KMS-11 (cell line): ENCODE measurements at regions not wholly inside any gene's neighbourhood (a gene's known extent, or its start where the extent isn't known, plus 50 kb on each side); places are given as distances from the start of the nearest gene placed in this dataset.
A peak's percentile ranks its signal among the peaks of the same experiment; 100 is the strongest.

Source experiments
- H2AFZ ChIP-seq: fragments of 200-600 bp; sonication (generic); 2 replicates; pipeline ENCODE4 v1.6.1; 2016; ENCODE audit warnings: antibody characterized with exemption, mixed run types, low read depth
- H3K27ac ChIP-seq: fragments of 200-600 bp; sonication (generic); 2 replicates; pipeline ENCODE4 v1.6.1; 2016; ENCODE audit warnings: mild to moderate bottlenecking, mixed run types
- H3K27me3 ChIP-seq: fragments of 200-600 bp; sonication (generic); 2 replicates; pipeline ENCODE4 v1.6.1; 2017; ENCODE audit warnings: mild to moderate bottlenecking, low read depth, mixed run types, moderate library complexity; ENCODE audit not compliant: insufficient read depth
- H3K36me3 ChIP-seq: fragments of 200-600 bp; sonication (generic); 2 replicates; pipeline ENCODE4 v1.6.1; 2017; ENCODE audit warnings: mild to moderate bottlenecking, mixed run types; ENCODE audit not compliant: insufficient read depth
- H3K4me1 ChIP-seq: fragments of 200-600 bp; sonication (generic); 2 replicates; pipeline ENCODE4 v1.6.1; 2016; ENCODE audit warnings: mild to moderate bottlenecking, low read depth, mixed run types; ENCODE audit not compliant: poor library complexity, severe bottlenecking
- H3K4me2 ChIP-seq: fragments of 200-600 bp; sonication (generic); 2 replicates; pipeline ENCODE4 v1.7.0; 2016; ENCODE audit warnings: mild to moderate bottlenecking, mixed run types
- H3K4me3 ChIP-seq: fragments of 200-600 bp; sonication (generic); IDR thresholded peaks from 2 replicates; pipeline ENCODE4 v1.6.1; 2017; ENCODE audit warnings: low read depth, low read length, mixed read lengths; ENCODE audit not compliant: insufficient read depth
- H3K79me2 ChIP-seq: fragments of 200-600 bp; sonication (generic); 2 replicates; pipeline ENCODE4 v1.6.1; 2016; ENCODE audit warnings: low read depth, mixed run types; ENCODE audit not compliant: insufficient read depth
- H3K9ac ChIP-seq: fragments of 200-600 bp; sonication (generic); 2 replicates; pipeline ENCODE4 v1.6.1; 2016; ENCODE audit warnings: mild to moderate bottlenecking, mixed run types
- H4K20me1 ChIP-seq: fragments of 200-600 bp; sonication (generic); 2 replicates; pipeline ENCODE4 v1.6.1; 2016; ENCODE audit warnings: mild to moderate bottlenecking, mixed run types; ENCODE audit not compliant: insufficient read depth
- TF ChIP-seq, protein P1 (sequence below): fragments of 200-600 bp; sonication (generic); conservative IDR thresholded peaks from 2 replicates; pipeline ENCODE4 v1.6.1; 2017; ENCODE audit warnings: low read depth, mild to moderate bottlenecking, antibody characterized with exemption, low read length, moderate library complexity, mixed read lengths

DNA sequence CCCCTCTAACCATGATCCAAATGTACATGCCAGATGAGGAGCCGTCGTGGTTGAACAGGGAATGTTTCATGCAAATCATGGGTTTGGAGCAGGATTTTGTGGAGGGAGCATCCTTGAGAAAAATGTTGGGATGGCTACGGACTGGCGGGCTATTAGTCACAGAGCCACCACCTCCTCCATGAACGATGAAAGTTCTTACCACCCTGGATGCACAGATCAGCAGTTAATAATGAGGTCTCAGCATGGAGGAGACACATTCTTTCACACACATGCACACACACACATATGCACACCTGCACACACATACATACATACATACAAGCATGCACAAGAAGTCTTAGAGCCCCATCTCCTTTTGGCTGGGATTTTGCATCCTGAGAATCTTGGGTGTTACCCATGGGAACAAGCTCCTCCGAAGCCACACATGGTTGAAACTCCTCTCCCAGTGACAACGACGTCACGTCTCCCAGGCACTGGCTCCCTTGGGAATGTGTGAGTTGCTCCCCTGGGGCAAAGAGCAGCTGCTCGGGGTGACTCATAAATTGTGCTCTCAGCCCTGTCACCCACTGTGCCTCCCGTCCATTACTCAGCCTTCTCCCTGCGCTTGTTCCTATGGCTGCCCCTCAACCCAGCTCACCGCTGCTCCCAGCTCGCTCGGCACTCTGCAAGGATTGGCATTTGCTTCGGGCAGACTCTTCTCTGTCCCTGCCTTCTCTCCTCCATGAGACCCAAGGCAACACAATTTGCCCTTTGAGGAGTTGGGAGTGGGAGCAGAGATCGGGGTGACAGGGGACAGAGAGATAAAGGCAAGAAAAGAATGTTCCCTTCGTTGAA is 344.6 kb downstream of the SOX9 start:
- Histone ChIP-seq H3K4me2 (peak overlapping the region; percentile 69; the same call in 1 of the 2 replicates), H3K4me3 (no peak overlapping the region), H3K79me2 (peaks cover 45% of the 10 kb centered on the region; the same call in 1 of the 2 replicates), H3K9ac (no peak overlapping the region; the same call in 1 of the 2 replicates), H3K27me3 (no peaks in the 10 kb centered on the region), H4K20me1 (peaks cover 5% of the 10 kb centered on the region; the same call in 1 of the 2 replicates), H3K4me1 (peaks cover 48% of the 10 kb centered on the region), H3K36me3 (no peaks in the 10 kb centered on the region), H3K27ac (0 out of 2 replicates have a peak overlapping the region, but pooled peaks have one; percentile 25), H2AFZ (no peak overlapping the region)
- TF ChIP-seq, protein P1, sequence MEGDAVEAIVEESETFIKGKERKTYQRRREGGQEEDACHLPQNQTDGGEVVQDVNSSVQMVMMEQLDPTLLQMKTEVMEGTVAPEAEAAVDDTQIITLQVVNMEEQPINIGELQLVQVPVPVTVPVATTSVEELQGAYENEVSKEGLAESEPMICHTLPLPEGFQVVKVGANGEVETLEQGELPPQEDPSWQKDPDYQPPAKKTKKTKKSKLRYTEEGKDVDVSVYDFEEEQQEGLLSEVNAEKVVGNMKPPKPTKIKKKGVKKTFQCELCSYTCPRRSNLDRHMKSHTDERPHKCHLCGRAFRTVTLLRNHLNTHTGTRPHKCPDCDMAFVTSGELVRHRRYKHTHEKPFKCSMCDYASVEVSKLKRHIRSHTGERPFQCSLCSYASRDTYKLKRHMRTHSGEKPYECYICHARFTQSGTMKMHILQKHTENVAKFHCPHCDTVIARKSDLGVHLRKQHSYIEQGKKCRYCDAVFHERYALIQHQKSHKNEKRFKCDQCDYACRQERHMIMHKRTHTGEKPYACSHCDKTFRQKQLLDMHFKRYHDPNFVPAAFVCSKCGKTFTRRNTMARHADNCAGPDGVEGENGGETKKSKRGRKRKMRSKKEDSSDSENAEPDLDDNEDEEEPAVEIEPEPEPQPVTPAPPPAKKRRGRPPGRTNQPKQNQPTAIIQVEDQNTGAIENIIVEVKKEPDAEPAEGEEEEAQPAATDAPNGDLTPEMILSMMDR, result no peak

DNA sequence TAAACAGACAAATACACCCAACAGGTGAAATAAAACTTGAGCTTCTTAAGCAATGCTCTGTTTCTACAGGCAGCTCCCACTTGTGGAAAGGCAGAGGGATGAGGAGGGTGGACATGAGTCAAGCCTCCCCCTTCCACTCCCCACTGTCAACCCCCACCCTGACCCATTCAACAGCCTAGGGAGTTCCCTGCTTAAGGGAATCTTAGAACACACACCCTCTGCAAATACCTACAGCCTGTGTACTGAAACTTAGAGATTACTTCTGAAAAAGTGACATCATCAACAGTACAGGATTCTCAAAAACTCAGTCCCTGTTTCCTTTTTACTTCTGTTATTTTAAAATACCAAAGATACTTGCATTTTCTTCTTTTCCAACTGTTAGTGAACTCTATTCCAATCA is 345.4 kb downstream of the SOX9 start:
- Histone ChIP-seq H3K4me1 (peaks cover 48% of the 10 kb centered on the region), H4K20me1 (peaks cover 5% of the 10 kb centered on the region; the same call in 1 of the 2 replicates), H3K4me2 (peak overlapping the region; percentile 69), H3K9ac (peak overlapping the region; percentile 1; the same call in 1 of the 2 replicates), H3K36me3 (no peaks in the 10 kb centered on the region), H3K27ac (peak overlapping the region; percentile 25; the same call in 1 of the 2 replicates), H3K4me3 (no peak overlapping the region), H3K27me3 (no peaks in the 10 kb centered on the region), H2AFZ (no peak overlapping the region), H3K79me2 (peaks cover 45% of the 10 kb centered on the region; the same call in 1 of the 2 replicates)
- TF ChIP-seq, protein P1, result no peak

DNA sequence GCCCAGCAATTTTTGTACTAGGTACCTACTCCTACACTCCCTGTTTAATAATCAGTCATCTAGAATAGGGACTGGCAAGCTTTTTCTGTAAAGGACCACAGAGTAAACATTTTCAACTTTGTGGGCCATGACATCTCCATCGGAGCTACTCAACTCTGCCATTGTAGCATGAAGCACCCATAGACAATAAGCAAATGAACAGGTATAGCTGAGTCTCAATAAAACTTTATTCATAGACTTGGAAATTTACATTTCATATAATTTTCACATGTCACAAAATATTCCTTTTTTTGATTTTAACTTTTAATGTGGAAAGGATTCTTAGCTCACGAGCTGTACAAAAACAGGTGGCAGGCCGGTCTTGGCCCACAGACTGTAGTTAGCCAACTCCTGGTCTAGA is 345.8 kb downstream of the SOX9 start:
- TF ChIP-seq, protein P1, result no peak
- H3K27me3 ChIP-seq, result no peaks in the 10 kb centered on the region
- peak overlapping the region; percentile 1; the same call in 1 of the 2 replicates for H3K9ac ChIP-seq
- no peaks in the 10 kb centered on the region for H3K36me3 ChIP-seq
- H2AFZ ChIP-seq, result no peak overlapping the region
- H4K20me1 ChIP-seq, result peaks cover 5% of the 10 kb centered on the region; the same call in 1 of the 2 replicates
- H3K4me2 ChIP-seq, result peak overlapping the region; percentile 69
- peaks cover 48% of the 10 kb centered on the region for H3K4me1 ChIP-seq
- no peak overlapping the region for H3K4me3 ChIP-seq
- peaks cover 49% of the 10 kb centered on the region; the same call in 1 of the 2 replicates for H3K79me2 ChIP-seq
- peak overlapping the region; percentile 25; the same call in 1 of the 2 replicates for H3K27ac ChIP-seq

DNA sequence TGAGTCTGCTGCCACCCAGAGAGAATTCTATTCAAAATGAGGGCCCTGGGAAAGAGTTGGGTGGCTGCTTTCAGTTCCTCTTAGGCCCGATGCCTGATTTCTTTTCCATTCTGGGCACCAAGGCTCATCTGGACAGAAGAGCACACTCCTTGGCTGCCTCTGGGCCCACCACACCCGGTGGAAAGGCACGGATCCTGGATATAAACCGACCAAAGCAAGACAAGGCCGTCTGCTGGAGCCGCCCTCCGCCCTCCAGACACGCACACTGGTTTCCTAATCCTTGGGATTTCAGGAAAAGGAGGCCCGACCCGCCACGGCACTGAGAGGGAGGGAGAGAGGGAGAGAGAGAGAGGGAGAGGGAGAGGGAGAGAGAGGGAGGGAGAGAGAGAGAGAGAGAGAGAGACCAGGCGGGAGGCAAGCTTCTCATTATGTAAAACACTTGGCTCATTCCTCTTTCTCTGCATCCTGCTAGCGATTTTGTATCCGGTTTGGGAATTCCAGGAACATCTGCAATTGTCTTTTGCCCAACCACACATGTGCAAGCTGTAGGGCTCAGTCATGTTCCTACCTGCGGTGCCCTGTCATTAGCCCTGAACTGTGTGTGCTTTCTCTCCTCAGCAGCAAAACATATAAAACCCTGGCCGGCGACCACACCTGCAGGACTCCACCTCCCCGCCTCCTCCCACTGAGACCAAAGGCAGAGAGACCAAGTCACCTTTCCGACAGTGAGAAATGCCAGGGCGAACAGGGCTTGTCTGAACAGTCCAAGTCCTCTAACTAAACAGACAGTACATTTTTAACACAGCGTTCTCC is 347.2 kb downstream of the SOX9 start:
- Histone ChIP-seq H3K36me3 (no peaks in the 10 kb centered on the region), H3K27ac (no peak overlapping the region), H3K79me2 (peaks cover 59% of the 10 kb centered on the region; the same call in 1 of the 2 replicates), H2AFZ (no peak overlapping the region), H3K4me1 (peaks cover 46% of the 10 kb centered on the region), H3K27me3 (no peaks in the 10 kb centered on the region), H3K4me3 (no peak overlapping the region), H3K9ac (no peak overlapping the region), H4K20me1 (peaks cover 5% of the 10 kb centered on the region; the same call in 1 of the 2 replicates), H3K4me2 (no peak overlapping the region)
- TF ChIP-seq, protein P1, result no peak
